ENCODE measurements at regions not wholly inside any gene's neighbourhood (a gene's known extent, or its start where the extent isn't known, plus 50 kb on each side); places are given as distances from the start of the nearest gene placed in this dataset.

DNA sequence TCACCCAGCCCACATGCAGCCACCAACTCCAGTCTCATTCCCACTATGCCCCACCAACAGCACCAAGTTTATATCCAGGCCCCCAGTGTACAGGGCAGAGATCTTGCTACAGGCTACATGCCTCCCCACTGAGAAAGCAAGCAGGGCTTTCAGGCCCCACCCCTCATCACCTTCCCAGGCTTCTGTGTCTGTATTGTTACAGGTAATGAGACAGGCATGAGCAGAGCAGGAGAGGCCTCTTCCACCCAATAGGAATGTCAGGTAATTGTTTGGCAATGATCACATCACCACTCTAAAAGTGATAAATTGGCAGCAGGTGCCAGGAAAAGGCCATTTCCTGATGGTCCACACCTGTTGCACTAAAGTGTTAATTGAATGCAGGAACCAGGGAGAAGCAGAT lies 102.5 kb downstream of the ZNF518B start:
- Mint-ChIP-seq H3K27me3 (ENCODE audit: insufficient read depth, low read depth, poor library complexity) (peaks cover 3% of the 10 kb centered on the region), H3K4me1 (0 out of 3 replicates have a peak, but pooled peaks cover under 1% of the 10 kb centered on the region), H3K27ac (no peak overlapping the region), H3K9me3 (peaks cover 3% of the 10 kb centered on the region; the same call in 1 of the 3 replicates), H3K4me3 (no peak overlapping the region), H3K36me3 (ENCODE audit: low read depth) (no peaks in the 10 kb centered on the region)
- no peak for TF ChIP-seq ZNF114 (CRISPR knock-in tag; IDR thresholded peaks at IDR 0.05)
- TF ChIP-seq POLR2AphosphoS5 (IDR thresholded peaks at IDR 0.05; ENCODE audit: low read depth) = no peak
- TF ChIP-seq NANOG (IDR thresholded peaks at IDR 0.05; ENCODE audit: borderline replicate concordance) = no peak
- TF ChIP-seq, protein P1, sequence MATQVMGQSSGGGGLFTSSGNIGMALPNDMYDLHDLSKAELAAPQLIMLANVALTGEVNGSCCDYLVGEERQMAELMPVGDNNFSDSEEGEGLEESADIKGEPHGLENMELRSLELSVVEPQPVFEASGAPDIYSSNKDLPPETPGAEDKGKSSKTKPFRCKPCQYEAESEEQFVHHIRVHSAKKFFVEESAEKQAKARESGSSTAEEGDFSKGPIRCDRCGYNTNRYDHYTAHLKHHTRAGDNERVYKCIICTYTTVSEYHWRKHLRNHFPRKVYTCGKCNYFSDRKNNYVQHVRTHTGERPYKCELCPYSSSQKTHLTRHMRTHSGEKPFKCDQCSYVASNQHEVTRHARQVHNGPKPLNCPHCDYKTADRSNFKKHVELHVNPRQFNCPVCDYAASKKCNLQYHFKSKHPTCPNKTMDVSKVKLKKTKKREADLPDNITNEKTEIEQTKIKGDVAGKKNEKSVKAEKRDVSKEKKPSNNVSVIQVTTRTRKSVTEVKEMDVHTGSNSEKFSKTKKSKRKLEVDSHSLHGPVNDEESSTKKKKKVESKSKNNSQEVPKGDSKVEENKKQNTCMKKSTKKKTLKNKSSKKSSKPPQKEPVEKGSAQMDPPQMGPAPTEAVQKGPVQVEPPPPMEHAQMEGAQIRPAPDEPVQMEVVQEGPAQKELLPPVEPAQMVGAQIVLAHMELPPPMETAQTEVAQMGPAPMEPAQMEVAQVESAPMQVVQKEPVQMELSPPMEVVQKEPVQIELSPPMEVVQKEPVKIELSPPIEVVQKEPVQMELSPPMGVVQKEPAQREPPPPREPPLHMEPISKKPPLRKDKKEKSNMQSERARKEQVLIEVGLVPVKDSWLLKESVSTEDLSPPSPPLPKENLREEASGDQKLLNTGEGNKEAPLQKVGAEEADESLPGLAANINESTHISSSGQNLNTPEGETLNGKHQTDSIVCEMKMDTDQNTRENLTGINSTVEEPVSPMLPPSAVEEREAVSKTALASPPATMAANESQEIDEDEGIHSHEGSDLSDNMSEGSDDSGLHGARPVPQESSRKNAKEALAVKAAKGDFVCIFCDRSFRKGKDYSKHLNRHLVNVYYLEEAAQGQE (IDR thresholded peaks at IDR 0.05; ENCODE audit: unreplicated experiment) = no peak
- no peak for TF ChIP-seq EZH2phosphoT487 (IDR thresholded peaks at IDR 0.05; ENCODE audit: unreplicated experiment)
- TF ChIP-seq CREB1 (CRISPR knock-in tag; IDR thresholded peaks at IDR 0.05; ENCODE audit: low read depth) = no peak
- no peak for TF ChIP-seq STAT1 (IDR thresholded peaks at IDR 0.05; ENCODE audit: unreplicated experiment)
- no peak for TF ChIP-seq JUNB (IDR thresholded peaks at IDR 0.05; ENCODE audit: unreplicated experiment)
- TF ChIP-seq, protein P2, sequence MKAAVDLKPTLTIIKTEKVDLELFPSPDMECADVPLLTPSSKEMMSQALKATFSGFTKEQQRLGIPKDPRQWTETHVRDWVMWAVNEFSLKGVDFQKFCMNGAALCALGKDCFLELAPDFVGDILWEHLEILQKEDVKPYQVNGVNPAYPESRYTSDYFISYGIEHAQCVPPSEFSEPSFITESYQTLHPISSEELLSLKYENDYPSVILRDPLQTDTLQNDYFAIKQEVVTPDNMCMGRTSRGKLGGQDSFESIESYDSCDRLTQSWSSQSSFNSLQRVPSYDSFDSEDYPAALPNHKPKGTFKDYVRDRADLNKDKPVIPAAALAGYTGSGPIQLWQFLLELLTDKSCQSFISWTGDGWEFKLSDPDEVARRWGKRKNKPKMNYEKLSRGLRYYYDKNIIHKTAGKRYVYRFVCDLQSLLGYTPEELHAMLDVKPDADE (IDR thresholded peaks at IDR 0.05) = no peak
- no peak for TF ChIP-seq EZH2 (IDR thresholded peaks at IDR 0.05; ENCODE audit: low read depth, unreplicated experiment)
- Histone ChIP-seq H3F3A (replicated peaks; ENCODE audit: low read depth) (no peaks in the 10 kb centered on the region), H4K20me1 (replicated peaks; ENCODE audit: insufficient read depth) (no peaks in the 10 kb centered on the region), H3K36me3 (ENCODE audit: insufficient read depth) (no peaks in the 10 kb centered on the region), H3K4me3 (no peak overlapping the region), H3K4me1 (ENCODE audit: insufficient read depth) (no peaks in the 10 kb centered on the region), H3K4me2 (no peak overlapping the region), H3K9me2 (ENCODE audit: insufficient read depth) (peaks cover 10% of the 10 kb centered on the region), H2AFZ (no peak overlapping the region), H3K27ac (ENCODE audit: low read depth) (no peak overlapping the region), H3K27me3 (ENCODE audit: insufficient read depth) (no peaks in the 10 kb centered on the region), H3K79me2 (replicated peaks; ENCODE audit: insufficient read depth) (no peaks in the 10 kb centered on the region)
- DNase-seq (ENCODE audit: low spot score) = no peak
- no peak for ATAC-seq

DNA sequence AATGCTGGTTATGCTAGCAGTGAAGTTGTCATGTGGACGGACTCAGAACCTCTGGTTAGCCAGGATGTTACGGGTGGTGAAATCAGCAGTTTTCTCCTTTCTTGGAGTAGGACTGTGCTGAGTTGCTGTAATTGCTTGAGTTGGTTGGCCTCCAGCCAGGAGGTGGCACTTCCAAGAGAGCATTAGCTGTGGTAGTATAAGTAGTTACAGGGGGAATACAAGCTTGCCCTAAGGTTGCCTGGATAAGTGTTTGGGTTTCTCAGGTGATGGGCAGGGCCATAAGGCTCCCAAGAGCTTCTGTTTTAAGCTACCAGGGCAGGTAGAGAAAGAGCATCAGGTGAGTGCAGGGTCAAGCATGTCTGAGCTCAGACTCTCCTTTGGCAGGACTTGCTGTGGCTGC lies 103.0 kb downstream of the ZNF518B start:
- H3K36me3 Mint-ChIP-seq (ENCODE audit: low read depth) = no peaks in the 10 kb centered on the region
- Histone ChIP-seq H3K4me1 (ENCODE audit: insufficient read depth) (no peaks in the 10 kb centered on the region), H3K27me3 (ENCODE audit: insufficient read depth) (no peaks in the 10 kb centered on the region), H3K27ac (ENCODE audit: low read depth) (no peak overlapping the region), H3K36me3 (ENCODE audit: insufficient read depth) (no peaks in the 10 kb centered on the region), H4K20me1 (replicated peaks; ENCODE audit: insufficient read depth) (no peaks in the 10 kb centered on the region), H2AFZ (no peak overlapping the region), H3K79me2 (replicated peaks; ENCODE audit: insufficient read depth) (no peaks in the 10 kb centered on the region), H3F3A (replicated peaks; ENCODE audit: low read depth) (no peaks in the 10 kb centered on the region), H3K4me2 (no peak overlapping the region), H3K4me3 (no peak overlapping the region), H3K9me2 (ENCODE audit: insufficient read depth) (peaks cover 10% of the 10 kb centered on the region)
- no peaks in the 10 kb centered on the region for H3K4me1 Mint-ChIP-seq
- peaks cover 3% of the 10 kb centered on the region; the same call in 1 of the 3 replicates for H3K9me3 Mint-ChIP-seq
- DNase-seq (ENCODE audit: low spot score) (no peak), ATAC-seq (no peak)
- H3K27me3 Mint-ChIP-seq (ENCODE audit: insufficient read depth, low read depth, poor library complexity) = peaks cover 3% of the 10 kb centered on the region
- no peak overlapping the region for H3K27ac Mint-ChIP-seq
- no peak overlapping the region for H3K4me3 Mint-ChIP-seq
- TF ChIP-seq JUNB (IDR thresholded peaks at IDR 0.05; ENCODE audit: unreplicated experiment) = no peak
- no peak for TF ChIP-seq NANOG (IDR thresholded peaks at IDR 0.05; ENCODE audit: borderline replicate concordance)
- no peak for TF ChIP-seq CREB1 (CRISPR knock-in tag; IDR thresholded peaks at IDR 0.05; ENCODE audit: low read depth)
- no peak for TF ChIP-seq STAT1 (IDR thresholded peaks at IDR 0.05; ENCODE audit: unreplicated experiment)
- no peak for TF ChIP-seq ZNF114 (CRISPR knock-in tag; IDR thresholded peaks at IDR 0.05)
- no peak for TF ChIP-seq ZNF331 (CRISPR knock-in tag; IDR thresholded peaks at IDR 0.05; ENCODE audit: low read depth)
- TF ChIP-seq, protein P2 (IDR thresholded peaks at IDR 0.05) = no peak

Measured in GM23338 (cell line).